GM23338 (cell line): ENCODE measurements at regions not wholly inside any gene's neighbourhood (a gene's known extent, or its start where the extent isn't known, plus 50 kb on each side); places are given as distances from the start of the nearest gene placed in this dataset.

Experiments
- ATAC-seq: fragments of 200-7000 bp; cut with Tn5 transposase; 3 replicates; pipeline ENCODE4 v1.9.1; 2020
- DNase-seq: peaks from one replicate; pipeline ENCODE4 v3.0.0-alpha.2; 2015; ENCODE audit warnings: low spot score
- H2AFZ ChIP-seq: fragments of 200-600 bp; sonication (generic); 2 replicates; pipeline ENCODE4 v1.8.0; 2016; ENCODE audit warnings: antibody characterized with exemption, mild to moderate bottlenecking, moderate library complexity
- H3F3A ChIP-seq: fragments of 200-600 bp; sonication (generic); replicated peaks from 2 replicates; pipeline ENCODE4 v1.8.0; 2017; ENCODE audit warnings: antibody characterized with exemption, mixed run types, low read depth
- H3K27ac ChIP-seq: fragments of 200-600 bp; sonication (generic); 2 replicates; pipeline ENCODE4 v1.6.1; 2016; ENCODE audit warnings: low read depth
- H3K27me3 ChIP-seq: fragments of 200-600 bp; sonication (generic); 2 replicates; pipeline ENCODE4 v1.8.0; 2016; ENCODE audit warnings: mild to moderate bottlenecking, mixed run types, moderate library complexity; ENCODE audit not compliant: insufficient read depth
- H3K36me3 ChIP-seq: fragments of 200-600 bp; sonication (generic); 2 replicates; pipeline ENCODE4 v1.8.0; 2016; ENCODE audit warnings: mild to moderate bottlenecking; ENCODE audit not compliant: insufficient read depth
- H3K4me1 ChIP-seq: fragments of 200-600 bp; sonication (generic); 2 replicates; pipeline ENCODE4 v1.8.0; 2016; ENCODE audit warnings: mild to moderate bottlenecking, moderate library complexity; ENCODE audit not compliant: insufficient read depth
- H3K4me2 ChIP-seq: fragments of 200-600 bp; sonication (generic); 2 replicates; pipeline ENCODE4 v1.7.1; 2017; ENCODE audit warnings: mixed run types
- H3K4me3 ChIP-seq: fragments of 200-600 bp; sonication (generic); 2 replicates; pipeline ENCODE4 v1.6.1; 2016; ENCODE audit warnings: mixed run types
- H3K79me2 ChIP-seq: fragments of 200-600 bp; sonication (generic); replicated peaks from 2 replicates; pipeline ENCODE4 v1.8.0; 2017; ENCODE audit warnings: mild to moderate bottlenecking; ENCODE audit not compliant: insufficient read depth
- H3K9me2 ChIP-seq: fragments of 200-600 bp; sonication (generic); 2 replicates; pipeline ENCODE4 v1.8.0; 2017; ENCODE audit not compliant: insufficient read depth
- H4K20me1 ChIP-seq: fragments of 200-600 bp; sonication (generic); replicated peaks from 2 replicates; pipeline ENCODE4 v1.8.0; 2017; ENCODE audit warnings: mild to moderate bottlenecking; ENCODE audit not compliant: insufficient read depth
- H3K27ac Mint-ChIP-seq: 2 replicates; pipeline ENCODE4 v1.8.0; 2020; ENCODE audit warnings: inconsistent platforms, mild to moderate bottlenecking, moderate library complexity, mixed read lengths
- H3K27me3 Mint-ChIP-seq: 3 replicates; pipeline ENCODE4 v1.8.0; 2022; ENCODE audit warnings: low read depth, mild to moderate bottlenecking, moderate library complexity, mixed read lengths, inconsistent platforms; ENCODE audit not compliant: insufficient read depth, poor library complexity
- H3K36me3 Mint-ChIP-seq: 3 replicates; pipeline ENCODE4 v1.8.0; 2021; ENCODE audit warnings: low read depth, mild to moderate bottlenecking, inconsistent platforms, moderate library complexity, mixed read lengths
- H3K4me1 Mint-ChIP-seq: 3 replicates; pipeline ENCODE4 v1.8.0; 2020; ENCODE audit warnings: mild to moderate bottlenecking, inconsistent platforms, mixed read lengths
- H3K4me3 Mint-ChIP-seq: 3 replicates; pipeline ENCODE4 v1.8.0; 2021; ENCODE audit warnings: moderate library complexity, mild to moderate bottlenecking, inconsistent platforms, mixed read lengths
- H3K9me3 Mint-ChIP-seq: 3 replicates; pipeline ENCODE4 v1.8.0; 2020; ENCODE audit warnings: moderate library complexity, mild to moderate bottlenecking, inconsistent platforms, mixed read lengths
- CREB1 ChIP-seq: fragments of 250-450 bp; sonication (Bioruptor Pico); IDR thresholded peaks from 2 replicates; pipeline ENCODE4 v1.5.0; 2020; ENCODE audit warnings: low read depth, mild to moderate bottlenecking, moderate library complexity
- CTCF ChIP-seq, 2 experiments: fragments of 200-600 bp in 1 of 2; sonication (generic) in 1 of 2; conservative IDR thresholded peaks; 2 replicates each; pipeline versions ENCODE4 v1.5.1 to v1.6.1; 2016 to 2017; ENCODE audit warnings: antibody characterized with exemption in 2 of 2, low read depth in 2 of 2, mild to moderate bottlenecking in 2 of 2, moderate library complexity in 1 of 2
- ETS1 ChIP-seq: IDR thresholded peaks from 2 replicates; pipeline ENCODE4 v1.6.1; 2016; ENCODE audit warnings: antibody characterized with exemption
- EZH2 ChIP-seq: fragments of 200-600 bp; sonication (generic); IDR thresholded peaks from one replicate; pipeline ENCODE4 v1.8.0; 2017; ENCODE audit warnings: antibody characterized with exemption, mild to moderate bottlenecking, low read depth; ENCODE audit not compliant: unreplicated experiment
- EZH2phosphoT487 ChIP-seq: fragments of 200-600 bp; sonication (generic); IDR thresholded peaks from one replicate; pipeline ENCODE4 v1.8.1; 2018; ENCODE audit warnings: antibody characterized with exemption; ENCODE audit not compliant: unreplicated experiment
- JUNB ChIP-seq: IDR thresholded peaks from one replicate; pipeline ENCODE4 v1.6.1; 2016; ENCODE audit warnings: antibody characterized with exemption; ENCODE audit not compliant: unreplicated experiment
- NANOG ChIP-seq: IDR thresholded peaks from 2 replicates; pipeline ENCODE4 v1.6.1; 2016; ENCODE audit warnings: antibody characterized with exemption, borderline replicate concordance
- POLR2AphosphoS5 ChIP-seq: IDR thresholded peaks from 2 replicates; pipeline ENCODE4 v1.6.1; 2016; ENCODE audit warnings: antibody characterized with exemption, low read depth
- REST ChIP-seq: IDR thresholded peaks from one replicate; pipeline ENCODE4 v1.6.1; 2018; ENCODE audit warnings: antibody characterized with exemption; ENCODE audit not compliant: unreplicated experiment
- STAT1 ChIP-seq: IDR thresholded peaks from one replicate; pipeline ENCODE4 v1.6.1; 2016; ENCODE audit warnings: antibody characterized with exemption; ENCODE audit not compliant: unreplicated experiment
- ZNF114 ChIP-seq: fragments of 250-450 bp; sonication (Bioruptor Pico); IDR thresholded peaks from 2 replicates; pipeline ENCODE4 v1.5.0; 2020; ENCODE audit warnings: mild to moderate bottlenecking, moderate library complexity
- ZNF331 ChIP-seq: fragments of 250-450 bp; sonication (Bioruptor Pico); IDR thresholded peaks from 2 replicates; pipeline ENCODE4 v1.5.0; 2020; ENCODE audit warnings: low read depth, mild to moderate bottlenecking, moderate library complexity
- ZNF462 ChIP-seq: fragments of 250-450 bp; sonication (Bioruptor Pico); IDR thresholded peaks from 2 replicates; pipeline ENCODE4 v1.5.0; 2020; ENCODE audit warnings: mild to moderate bottlenecking, moderate library complexity

- no peak overlapping the region for H3K27ac Mint-ChIP-seq
- H3K9me3 Mint-ChIP-seq, result no peaks in the 10 kb centered on the region
- no peaks in the 10 kb centered on the region; the same call in 2 of the 3 replicates for H3K36me3 Mint-ChIP-seq
- Histone ChIP-seq H3K79me2 (no peaks in the 10 kb centered on the region), H3K27me3 (no peaks in the 10 kb centered on the region), H3K4me3 (no peak overlapping the region), H3K4me2 (no peak overlapping the region), H3K36me3 (no peaks in the 10 kb centered on the region), H2AFZ (no peak overlapping the region), H3K27ac (no peak overlapping the region), H3F3A (no peaks in the 10 kb centered on the region), H3K4me1 (no peaks in the 10 kb centered on the region; the same call in 1 of the 2 replicates), H4K20me1 (no peaks in the 10 kb centered on the region), H3K9me2 (peaks cover 10% of the 10 kb centered on the region; the same call in 1 of the 2 replicates)
- no peak overlapping the region for H3K4me3 Mint-ChIP-seq
- no peak for ATAC-seq
- DNase-seq, result no peak
- TF ChIP-seq ETS1 (no peak), STAT1 (no peak), ZNF462 (CRISPR knock-in tag) (no peak), ZNF114 (CRISPR knock-in tag) (no peak), REST (no peak), JUNB (no peak), EZH2phosphoT487 (no peak), POLR2AphosphoS5 (no peak), ZNF331 (CRISPR knock-in tag) (no peak), CREB1 (CRISPR knock-in tag) (no peak), CTCF (conservative IDR thresholded peaks at IDR 0.05; ENCODE audit: low read depth in 2 of 2) (no peak), NANOG (no peak), EZH2 (no peak)
- peaks cover 8% of the 10 kb centered on the region for H3K27me3 Mint-ChIP-seq
- peaks cover 36% of the 10 kb centered on the region for H3K4me1 Mint-ChIP-seq
Measured at GRCh38 chr14:98207415-98207814, 1064.6 kb downstream of the BCL11B start.
